Umbilical cord (tissue), 1 donor: ENCODE measurements at regions not wholly inside any gene's neighbourhood (a gene's known extent, or its start where the extent isn't known, plus 50 kb on each side); places are given as distances from the start of the nearest gene placed in this dataset.

Experiments used
- DNase-seq: peaks from one replicate; pipeline ENCODE4 v3.0.0-alpha.2; 2015; ENCODE audit warnings: low spot score

DNA sequence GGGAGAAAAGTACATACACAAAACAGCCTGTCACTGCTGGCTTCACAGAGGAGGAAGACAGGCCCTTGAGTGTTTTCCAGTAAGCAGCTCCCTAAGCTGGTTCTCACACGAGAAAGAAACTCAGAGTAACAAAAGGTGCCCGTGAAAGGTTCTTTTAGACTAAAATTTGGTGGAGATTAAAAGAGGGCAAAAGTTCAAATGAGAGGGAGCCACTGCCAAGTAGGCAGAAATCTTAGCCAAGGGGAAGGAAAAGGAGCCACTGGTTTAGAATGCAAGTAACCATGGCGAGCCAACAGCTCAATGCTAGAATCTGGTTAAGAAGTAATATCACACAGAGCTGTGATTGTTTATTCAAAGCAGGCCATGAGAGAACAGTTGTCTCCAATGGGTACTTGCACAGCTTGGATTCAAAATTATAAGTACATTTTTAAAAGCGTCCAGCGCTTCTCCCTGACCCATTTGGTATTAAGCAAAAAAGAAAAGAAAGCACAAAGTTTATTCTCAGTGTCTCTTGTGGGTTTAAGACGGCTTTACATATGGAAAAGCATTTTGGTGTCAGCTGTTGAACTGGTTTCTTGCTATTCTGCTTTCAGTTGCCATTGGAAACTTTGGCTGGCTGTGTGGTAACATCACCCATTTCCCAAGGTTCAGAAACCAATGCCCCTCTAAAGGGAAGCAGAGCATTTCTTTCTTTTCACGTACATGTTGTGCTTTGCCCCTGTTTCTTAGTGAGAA lies 648.5 kb downstream of the RNF144B start:
- DNase-seq: peak; percentile 5

GRCh38 chr6:19036196-19036555 lies 649.0 kb downstream of the RNF144B start:
- DNase-seq: no peak

- DNase-seq: no peak
Observed at GRCh38 chr6:19037607-19038006, 650.5 kb downstream of the RNF144B start.

DNA sequence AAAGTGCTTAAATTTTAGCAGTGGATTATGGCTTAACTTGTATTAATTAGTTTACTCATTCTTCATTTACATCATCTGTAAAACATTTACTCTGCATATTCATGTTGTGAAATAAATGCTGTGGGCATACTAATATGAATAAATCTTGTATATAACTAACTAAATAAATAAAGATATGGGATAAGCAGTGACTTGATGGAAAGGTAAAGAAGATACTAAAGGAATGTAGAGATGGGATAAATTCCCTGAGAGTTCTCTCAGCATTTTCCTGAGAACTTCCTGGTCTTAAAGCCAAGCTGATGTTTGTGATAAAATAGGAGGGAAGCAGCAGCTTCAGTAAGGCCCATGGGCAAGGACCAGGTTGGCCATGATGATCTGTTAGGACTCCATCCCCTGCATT lies 652.1 kb downstream of the RNF144B start:
- DNase-seq: no peak

DNA sequence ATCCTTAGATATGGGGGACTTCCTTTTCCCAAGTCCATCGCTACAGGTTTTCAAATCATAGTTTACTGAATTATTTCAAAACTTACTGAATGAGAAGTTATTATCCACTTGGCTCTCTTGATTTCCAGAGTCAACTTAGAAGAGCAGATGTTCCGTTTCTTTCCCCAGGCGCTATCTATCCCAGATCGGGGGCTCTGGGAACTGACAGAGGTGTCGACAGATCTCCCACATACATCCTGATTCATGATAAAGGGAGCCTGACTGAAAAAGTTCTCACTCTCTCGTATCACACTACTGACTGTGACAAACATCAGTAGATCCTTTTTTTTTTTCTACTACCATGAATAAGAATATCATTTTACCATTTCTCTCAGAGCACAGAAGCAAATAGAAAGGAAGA lies 654.8 kb downstream of the RNF144B start:
- DNase-seq: peak; percentile 71

- peak; percentile 93 for DNase-seq
Observed at GRCh38 chr6:19042420-19042819, 655.3 kb downstream of the RNF144B start.

DNA sequence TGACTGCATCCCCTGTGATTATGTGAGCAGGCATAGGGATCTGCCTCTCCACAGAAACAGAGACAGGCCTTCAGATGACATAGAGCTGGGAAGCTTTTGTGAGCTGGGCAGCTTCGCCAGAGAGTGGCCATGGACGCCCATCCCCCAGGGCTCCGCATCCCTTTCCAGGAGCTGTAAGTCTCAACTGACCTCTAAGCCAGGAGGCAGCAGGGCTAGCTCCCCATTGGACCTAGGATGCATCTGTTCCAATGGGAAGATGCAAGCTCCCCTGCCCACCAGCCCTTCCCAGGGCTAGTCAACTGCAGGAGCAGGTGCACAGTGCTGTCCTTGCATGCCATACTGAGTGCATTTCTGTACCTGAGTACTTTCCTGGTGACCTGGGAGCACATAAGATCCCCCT lies 663.6 kb downstream of the RNF144B start:
- no peak for DNase-seq

DNA sequence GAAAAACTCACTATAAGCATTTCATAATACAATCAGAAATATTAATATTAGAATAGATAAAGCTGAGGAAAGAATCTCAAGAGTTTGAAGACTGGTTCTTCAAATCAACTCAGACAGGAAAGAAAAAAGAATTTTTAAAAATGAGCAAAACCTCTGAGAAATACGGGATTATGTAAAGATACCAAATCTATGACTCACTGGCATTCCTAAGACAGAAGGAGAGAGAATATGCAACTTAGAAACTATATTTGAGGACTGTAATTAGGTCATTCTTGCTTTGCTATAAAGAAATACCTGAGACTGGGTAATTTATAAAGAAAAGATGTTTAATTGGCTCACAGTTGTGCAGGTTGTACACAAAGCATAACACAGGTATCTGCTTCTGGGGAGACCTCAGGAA lies 665.1 kb downstream of the RNF144B start:
- DNase-seq: peak; percentile 57

GRCh38 chr6:19059102-19059501 lies 672.0 kb downstream of the RNF144B start:
- peak; percentile 47 for DNase-seq

DNA sequence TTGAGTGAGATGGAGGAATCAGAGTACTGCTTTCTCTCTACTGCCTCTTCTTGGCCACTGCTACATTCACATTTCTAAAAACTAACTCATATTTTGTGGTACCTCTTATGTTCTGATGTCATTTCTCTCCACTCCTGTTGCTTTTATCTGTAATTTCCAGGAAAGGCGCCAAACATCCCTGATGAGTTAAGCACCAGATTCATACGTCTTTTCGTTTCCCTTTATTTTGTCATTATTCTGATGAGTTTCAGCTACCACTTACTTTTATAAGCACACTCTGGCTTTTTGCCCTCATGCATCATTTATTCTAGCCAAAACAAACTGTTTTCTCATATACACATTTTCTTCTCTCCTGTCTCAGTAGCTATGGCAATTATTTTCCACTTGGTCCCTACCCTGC lies 680.0 kb downstream of the RNF144B start:
- DNase-seq: no peak

GRCh38 chr6:19070520-19070919 lies 683.4 kb downstream of the RNF144B start:
- no peak for DNase-seq

- peak; percentile 9 for DNase-seq
Observed at GRCh38 chr6:19083801-19084200, 696.7 kb downstream of the RNF144B start.

GRCh38 chr6:19086480-19086879 lies 699.3 kb downstream of the RNF144B start:
- no peak for DNase-seq

- no peak for DNase-seq
Observed at GRCh38 chr6:19087296-19087695, 700.1 kb downstream of the RNF144B start.

GRCh38 chr6:19087897-19088296 lies 700.7 kb downstream of the RNF144B start:
- no peak for DNase-seq

GRCh38 chr6:19100752-19101151 lies 713.6 kb downstream of the RNF144B start:
- no peak for DNase-seq

- DNase-seq: peak; percentile 12
Observed at GRCh38 chr6:19102936-19103335, 715.8 kb downstream of the RNF144B start.

DNA sequence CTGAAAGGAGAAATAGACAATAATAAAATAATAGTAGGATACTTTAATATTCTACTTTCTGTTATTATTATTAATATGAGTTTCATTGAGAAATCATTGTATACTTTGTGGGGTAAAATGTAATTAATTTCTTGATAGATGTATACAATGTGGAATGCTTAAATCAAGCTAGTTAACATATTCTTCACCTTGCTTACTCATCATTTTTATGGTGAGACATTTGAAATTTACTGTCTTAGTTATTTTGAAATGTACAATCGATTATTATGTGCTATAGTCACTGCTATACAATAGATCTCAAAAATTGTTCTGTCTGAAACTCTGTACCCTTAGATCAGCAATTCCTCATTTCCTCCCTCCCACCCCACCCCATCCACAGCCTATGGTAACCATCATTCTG lies 720.3 kb downstream of the RNF144B start:
- DNase-seq: no peak

GRCh38 chr6:19121521-19121920 lies 715.6 kb upstream of the ID4 start:
- no peak for DNase-seq

DNA sequence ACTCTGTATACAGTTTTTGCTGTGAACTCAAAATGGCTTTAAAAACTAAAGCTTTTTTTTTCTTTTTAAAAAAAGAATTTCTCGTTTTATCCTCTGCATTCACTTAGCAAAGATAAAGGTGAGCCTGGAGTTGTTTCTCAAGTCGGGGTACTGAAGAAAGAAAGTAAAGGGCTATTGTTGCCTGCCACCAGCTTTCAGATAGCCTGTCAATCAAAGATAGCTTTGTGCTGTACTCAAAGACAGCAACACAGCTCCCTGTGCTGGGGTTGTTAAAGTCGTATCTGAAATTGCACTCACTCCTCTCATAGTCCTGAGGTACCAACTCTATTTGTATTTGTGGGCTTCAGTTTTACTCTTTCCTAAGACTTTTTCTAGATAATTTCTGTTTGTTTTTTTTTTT lies 710.1 kb upstream of the ID4 start:
- no peak for DNase-seq

- no peak for DNase-seq
Observed at GRCh38 chr6:19128701-19129100, 708.5 kb upstream of the ID4 start.

GRCh38 chr6:19135706-19136105 lies 701.5 kb upstream of the ID4 start:
- DNase-seq: no peak

GRCh38 chr6:19137505-19137904 lies 699.7 kb upstream of the ID4 start:
- no peak for DNase-seq

- no peak for DNase-seq
Observed at GRCh38 chr6:19142275-19142674, 694.9 kb upstream of the ID4 start.
